AG04449 (cell line): ENCODE measurements at regions not wholly inside any gene's neighbourhood (a gene's known extent, or its start where the extent isn't known, plus 50 kb on each side); places are given as distances from the start of the nearest gene placed in this dataset.

ENCODE experiments used
- CTCF ChIA-PET: fragments of 350-600 bp; formaldehyde crosslinking; extraction: SDS; loops from one replicate; lab custom pipeline; 2021; ENCODE audit warnings: antibody characterized with exemption; lab: Yijun Ruan, JAX
- POLR2A ChIA-PET: fragments of 400-600, 350-600 bp; formaldehyde crosslinking; extraction: SDS; loops from one replicate; lab custom pipeline; 2020; ENCODE audit warnings: antibody characterized with exemption, inconsistent platforms; lab: Yijun Ruan, JAX
- DNase-seq: peaks from one replicate; pipeline ENCODE4 v3.0.0-alpha.2; 2010; ENCODE audit warnings: low read depth, low spot score
- H3K4me3 ChIP-seq: 2 replicates; pipeline ENCODE4 v1.5.1; 2011; ENCODE audit warnings: low read depth, mild to moderate bottlenecking, control low read depth, low read length
- TF ChIP-seq, protein P1 (sequence below): IDR thresholded peaks from one replicate; pipeline ENCODE4 v1.5.1; 2011; ENCODE audit warnings: mild to moderate bottlenecking, moderate library complexity, low read length, control low read depth, inconsistent platforms; ENCODE audit not compliant: insufficient read depth; ENCODE audit errors: missing control alignments

DNA sequence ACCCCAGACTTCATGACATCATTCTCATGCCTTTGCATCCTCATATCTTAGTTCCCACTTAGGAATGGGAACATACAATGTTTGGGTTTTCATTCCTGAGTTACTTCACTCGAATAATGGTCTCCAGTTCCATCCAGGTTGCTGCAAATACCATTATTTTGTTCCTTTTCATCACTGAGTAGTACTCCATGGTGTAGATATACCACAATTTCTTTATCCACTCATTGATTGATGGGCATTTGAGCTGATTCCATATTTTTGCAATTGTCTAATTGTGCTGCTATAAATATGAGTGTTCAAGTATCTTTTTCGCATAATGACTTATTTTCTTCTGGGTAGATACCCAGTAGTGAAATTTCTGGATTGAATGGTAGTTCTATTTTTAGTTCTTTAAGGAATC is 1026.8 kb downstream of the STPG2 start:
- CTCF ChIA-PET: no interaction called here

DNA sequence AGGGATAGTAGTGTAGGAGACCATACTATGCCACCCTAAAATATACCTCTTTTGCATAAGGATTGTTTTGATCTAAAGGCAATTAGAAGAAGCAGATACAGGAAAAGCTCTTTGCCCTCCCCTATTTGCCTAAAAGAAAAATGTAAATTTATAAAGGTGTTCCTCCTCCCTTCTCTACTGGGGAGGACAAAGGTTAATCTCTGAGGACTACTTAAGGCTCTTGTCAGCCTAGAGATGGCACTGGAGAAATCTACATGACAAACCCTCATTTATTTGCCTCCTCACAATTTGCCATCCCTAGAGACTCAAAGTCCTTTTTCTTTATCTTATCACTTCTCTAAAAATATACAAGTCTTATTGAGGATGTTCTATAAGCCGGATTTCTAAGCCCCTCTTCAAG is 1021.8 kb downstream of the STPG2 start:
- H3K4me3 ChIP-seq: no peak overlapping the region
- TF ChIP-seq, protein P1, sequence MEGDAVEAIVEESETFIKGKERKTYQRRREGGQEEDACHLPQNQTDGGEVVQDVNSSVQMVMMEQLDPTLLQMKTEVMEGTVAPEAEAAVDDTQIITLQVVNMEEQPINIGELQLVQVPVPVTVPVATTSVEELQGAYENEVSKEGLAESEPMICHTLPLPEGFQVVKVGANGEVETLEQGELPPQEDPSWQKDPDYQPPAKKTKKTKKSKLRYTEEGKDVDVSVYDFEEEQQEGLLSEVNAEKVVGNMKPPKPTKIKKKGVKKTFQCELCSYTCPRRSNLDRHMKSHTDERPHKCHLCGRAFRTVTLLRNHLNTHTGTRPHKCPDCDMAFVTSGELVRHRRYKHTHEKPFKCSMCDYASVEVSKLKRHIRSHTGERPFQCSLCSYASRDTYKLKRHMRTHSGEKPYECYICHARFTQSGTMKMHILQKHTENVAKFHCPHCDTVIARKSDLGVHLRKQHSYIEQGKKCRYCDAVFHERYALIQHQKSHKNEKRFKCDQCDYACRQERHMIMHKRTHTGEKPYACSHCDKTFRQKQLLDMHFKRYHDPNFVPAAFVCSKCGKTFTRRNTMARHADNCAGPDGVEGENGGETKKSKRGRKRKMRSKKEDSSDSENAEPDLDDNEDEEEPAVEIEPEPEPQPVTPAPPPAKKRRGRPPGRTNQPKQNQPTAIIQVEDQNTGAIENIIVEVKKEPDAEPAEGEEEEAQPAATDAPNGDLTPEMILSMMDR: no peak
- no peak for DNase-seq
- ChIA-PET POLR2A (no interaction called here), CTCF (interaction anchor here (0.6 kb wide), 1 partner anchor 131 kb away, joined by 3 read pairs; no protein-coding TSS in a partner anchor)

More for the DNA sequence above, 1026.8 kb downstream of the STPG2 start:
- POLR2A ChIA-PET: no interaction called here
- no peak for DNase-seq
- TF ChIP-seq, protein P1: no peak
- no peak overlapping the region for H3K4me3 ChIP-seq

DNA sequence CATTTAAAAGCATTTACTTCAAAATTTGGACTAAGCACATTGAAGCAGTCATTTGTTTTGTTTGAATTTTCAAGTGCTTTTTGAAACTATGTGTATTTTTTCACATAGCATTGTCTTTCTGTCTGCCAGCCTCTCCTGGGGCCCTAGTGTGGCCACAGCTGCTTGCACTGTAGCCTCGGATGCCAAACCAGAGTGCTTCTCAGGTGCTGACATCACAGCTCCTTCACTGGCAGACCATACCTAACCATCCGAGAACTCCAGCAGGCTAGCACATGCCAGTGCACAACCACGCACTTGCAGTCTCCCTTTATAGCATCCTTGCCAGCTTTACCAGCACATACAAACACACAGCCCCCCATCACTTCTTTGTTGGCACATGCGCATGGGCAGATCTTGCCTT is 1019.7 kb downstream of the STPG2 start:
- TF ChIP-seq, protein P1: no peak
- H3K4me3 ChIP-seq: no peak overlapping the region
- no peak for DNase-seq
- POLR2A ChIA-PET: no interaction called here
- CTCF ChIA-PET: no interaction called here

DNA sequence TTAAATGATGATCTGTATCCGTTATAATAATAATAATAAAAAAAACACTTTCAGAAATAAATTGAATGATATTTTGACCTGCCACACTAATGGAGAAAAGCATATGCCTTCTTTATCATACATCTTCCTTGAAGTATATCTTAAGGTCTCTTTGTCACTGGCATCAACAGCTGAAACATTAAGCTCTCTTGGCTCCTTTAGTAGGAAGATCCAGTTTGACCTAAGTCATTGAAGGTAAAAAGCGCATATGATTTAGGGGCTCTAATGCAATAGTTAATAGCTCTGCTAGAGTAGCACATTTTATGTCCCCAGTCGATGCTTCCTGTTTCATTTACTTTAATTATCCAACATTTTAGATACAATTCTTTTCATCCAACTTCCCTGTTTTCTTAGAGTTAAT is 1010.8 kb downstream of the STPG2 start:
- POLR2A ChIA-PET: no interaction called here
- H3K4me3 ChIP-seq: no peak overlapping the region
- no peak for DNase-seq
- CTCF ChIA-PET: no interaction called here
- TF ChIP-seq, protein P1: no peak

DNA sequence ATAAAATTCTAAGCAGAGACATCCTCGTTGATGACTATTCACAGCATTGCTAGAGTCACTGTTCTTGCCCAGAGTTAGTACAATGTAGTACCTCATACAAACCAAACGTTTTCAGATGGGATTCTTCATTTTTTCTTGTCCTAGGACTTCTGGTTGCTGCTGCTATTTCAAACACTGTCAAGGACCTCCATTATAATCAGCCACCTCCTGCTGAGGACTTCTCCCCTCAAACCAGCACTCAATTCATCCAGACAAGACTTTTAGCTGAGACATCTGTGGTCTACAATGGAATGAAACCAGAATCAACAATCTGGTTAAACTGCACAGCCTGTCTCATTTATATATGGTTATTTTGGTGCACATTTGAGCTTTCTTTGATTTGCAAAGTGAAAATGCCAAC is 1008.8 kb downstream of the STPG2 start:
- no peak overlapping the region for H3K4me3 ChIP-seq
- CTCF ChIA-PET: no interaction called here
- TF ChIP-seq, protein P1: no peak
- DNase-seq: no peak
- POLR2A ChIA-PET: no interaction called here

DNA sequence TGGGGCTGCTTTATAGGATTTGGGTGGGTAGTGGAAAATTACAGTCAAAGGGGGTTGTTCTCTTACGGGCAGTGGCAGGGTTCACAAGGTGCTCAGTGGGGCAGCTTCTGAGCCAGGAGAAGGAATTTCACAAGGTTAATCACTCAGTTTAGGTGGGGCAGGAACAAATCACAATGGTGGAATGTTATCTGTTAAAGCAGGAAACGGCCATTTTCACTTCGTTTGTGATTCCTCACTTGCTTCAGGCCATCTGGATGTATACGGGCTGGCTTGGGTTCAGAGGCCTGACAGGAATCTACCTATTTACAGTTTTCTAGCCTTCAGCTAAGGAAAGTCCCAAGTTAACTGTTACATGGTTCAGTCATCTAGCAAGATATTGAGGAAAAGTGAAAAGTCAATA is 1003.5 kb downstream of the STPG2 start:
- TF ChIP-seq, protein P1: no peak
- ChIA-PET CTCF (no interaction called here), POLR2A (no interaction called here)
- no peak for DNase-seq
- no peak overlapping the region for H3K4me3 ChIP-seq
